T-helper 2 cell treated with Interferon-gamma antibody and Interleukin-4, amounts not matched to agents 100 ng/mL and 5 ng/mL, for 36 hours (primary cell): ENCODE measurements at regions not wholly inside any gene's neighbourhood (a gene's known extent, or its start where the extent isn't known, plus 50 kb on each side); places are given as distances from the start of the nearest gene placed in this dataset.

Source experiments
- intact Hi-C: fragments of 100-400 bp; cut with micrococcal nuclease; formaldehyde crosslinking; loops from one replicate; pipeline ENCODE4 v1.15.1; 2023

DNA sequence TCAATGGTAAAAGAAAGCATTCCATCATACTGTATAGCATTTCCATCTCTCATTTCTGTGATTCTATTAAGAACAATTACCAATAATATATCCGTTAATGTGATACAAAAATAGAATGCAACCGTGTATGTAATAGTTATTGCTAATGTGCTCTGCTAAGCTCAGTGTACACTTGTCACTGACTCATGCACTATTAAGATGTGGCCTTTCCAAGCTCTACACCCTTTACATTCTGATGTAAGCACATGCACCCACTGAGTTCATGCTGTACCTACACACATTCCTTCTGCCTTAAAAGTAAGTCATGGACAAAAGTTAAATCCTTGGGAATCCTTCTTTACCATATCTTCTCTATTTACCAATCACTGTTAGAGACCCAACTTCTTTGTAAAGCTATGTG lies 319.1 kb downstream of the ZSWIM6 start:
- intact Hi-C loops = loop anchor here (10.0 kb wide), 1 partner anchor 486 kb away; the partner anchor contains the start of gene SMIM15

DNA sequence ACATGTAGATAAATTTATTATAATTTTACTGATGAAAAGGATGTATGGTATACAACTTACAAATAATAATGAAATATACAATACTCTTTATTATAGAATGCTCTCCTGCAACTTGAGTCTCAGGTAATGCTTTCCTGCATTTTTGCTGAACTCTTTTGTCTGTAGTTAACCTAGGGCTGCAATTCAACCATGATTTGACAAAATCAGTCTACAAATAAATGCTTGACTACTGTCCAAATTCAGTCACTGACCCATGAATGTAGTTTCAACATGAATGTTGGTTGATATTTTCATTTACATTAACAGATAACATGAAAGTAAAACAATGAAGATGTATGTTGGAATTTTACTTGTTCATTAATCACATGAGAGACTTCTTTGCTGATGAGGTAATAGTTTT lies 320.9 kb downstream of the ZSWIM6 start:
- intact Hi-C loops = loop anchor here (10.0 kb wide), 1 partner anchor 488 kb away; the partner anchor contains the start of gene SMIM15

DNA sequence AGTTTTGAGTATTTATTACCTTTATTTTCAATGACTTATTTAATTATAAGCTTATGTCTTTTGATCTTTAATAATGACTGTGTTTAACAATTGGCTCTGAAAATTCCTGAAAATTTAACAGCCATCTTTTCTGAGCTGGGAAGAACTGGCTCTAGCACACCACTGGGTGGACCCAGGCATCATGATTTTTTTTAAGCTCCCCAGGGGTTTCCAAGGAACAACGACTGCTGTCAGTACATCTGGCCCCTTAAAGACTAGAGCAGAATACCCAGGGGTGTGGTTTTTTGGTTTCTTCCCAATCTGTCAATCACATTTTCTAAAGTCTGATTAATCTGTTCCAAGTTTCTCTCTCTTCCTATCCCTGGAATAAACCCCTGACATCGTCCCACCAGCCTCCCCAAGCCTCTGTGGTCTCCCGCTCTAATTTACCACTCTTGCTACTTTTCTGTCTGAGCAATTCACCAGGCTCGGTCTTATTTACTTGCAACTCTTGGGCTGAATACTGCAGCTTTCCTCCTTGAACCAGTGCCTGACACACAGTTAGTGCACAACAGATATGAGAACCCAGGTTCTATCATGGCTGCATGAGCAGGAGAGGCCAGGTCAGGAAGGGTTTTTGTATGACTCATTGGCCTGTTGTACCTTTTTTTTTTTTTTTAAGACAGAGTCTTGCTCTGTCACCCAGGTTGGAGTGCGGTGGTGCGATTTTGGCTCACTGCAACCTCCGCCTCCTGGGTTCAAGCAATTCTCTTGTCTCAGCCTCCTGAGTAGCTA lies 321.9 kb downstream of the ZSWIM6 start:
- intact Hi-C loops = loop anchor here (10.0 kb wide), 1 partner anchor 489 kb away; the partner anchor contains the start of gene SMIM15

DNA sequence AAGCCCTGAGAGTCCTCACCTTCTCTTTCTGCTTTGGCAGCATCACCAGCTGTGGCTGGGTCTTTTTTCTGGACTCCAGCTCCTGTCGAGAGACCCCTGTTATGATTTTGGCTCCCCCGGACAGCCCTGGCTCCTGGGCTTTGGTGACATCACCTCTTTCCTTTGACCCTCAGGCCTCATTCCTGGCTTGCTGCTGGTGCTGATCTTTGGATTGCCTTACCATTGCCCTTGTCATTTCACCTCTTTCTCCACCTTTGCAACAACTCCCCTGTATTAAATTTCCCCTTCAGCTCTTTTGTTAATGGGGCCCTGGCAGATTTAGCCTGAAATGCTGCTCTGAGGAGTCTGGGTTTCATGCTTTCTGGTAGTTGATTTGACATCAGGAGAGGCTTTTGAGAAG lies 322.8 kb downstream of the ZSWIM6 start:
- intact Hi-C loops = loop anchor here (5.0 to 10.0 kb wide), 2 partner anchors 490 to 973 kb away; partner anchors contain the start of gene SMIM15

DNA sequence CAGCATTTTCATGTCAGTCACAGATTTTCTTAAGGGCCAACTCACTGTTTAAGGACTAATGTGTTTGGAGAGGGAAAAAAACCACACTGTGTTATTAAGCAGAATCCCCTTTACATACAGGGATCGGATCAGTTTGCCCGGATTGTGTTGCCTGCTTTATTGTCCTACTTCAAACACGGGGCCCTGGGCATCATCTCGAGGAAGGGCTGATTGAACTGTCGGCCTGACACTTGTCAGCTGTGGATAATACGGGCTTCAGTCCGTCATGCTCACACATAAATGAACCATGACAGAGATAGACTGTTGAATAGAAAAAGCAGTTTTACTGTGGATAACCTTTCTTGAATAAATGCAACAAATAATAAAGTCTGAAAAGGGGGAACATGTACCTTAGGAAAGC lies 325.0 kb downstream of the ZSWIM6 start:
- intact Hi-C loops = loop anchor here (5.0 to 10.0 kb wide), 2 partner anchors 492 to 975 kb away; partner anchors contain the start of gene SMIM15

DNA sequence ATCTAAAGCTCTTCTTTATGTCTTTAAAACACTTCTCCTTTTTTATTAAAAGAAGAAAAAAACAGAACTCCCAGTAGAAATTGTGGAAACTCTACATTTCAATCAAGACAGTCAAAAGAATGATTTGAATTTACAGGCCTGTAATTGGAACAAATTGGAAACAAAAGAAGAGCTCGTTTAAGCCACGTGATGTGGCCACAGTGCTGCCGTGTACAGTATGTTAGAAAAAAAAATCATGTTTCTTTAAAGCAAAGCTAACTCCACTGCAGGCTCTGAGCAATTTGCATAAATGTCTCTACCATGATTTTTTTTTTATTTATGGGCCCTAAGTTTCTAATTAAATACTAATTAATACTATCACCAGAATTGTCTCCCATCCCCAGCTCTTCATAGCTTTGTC lies 325.6 kb downstream of the ZSWIM6 start:
- intact Hi-C loops = loop anchor here (1.0 to 10.0 kb wide), 5 partner anchors 327 to 975 kb away; partner anchors contain the start of gene SMIM15

DNA sequence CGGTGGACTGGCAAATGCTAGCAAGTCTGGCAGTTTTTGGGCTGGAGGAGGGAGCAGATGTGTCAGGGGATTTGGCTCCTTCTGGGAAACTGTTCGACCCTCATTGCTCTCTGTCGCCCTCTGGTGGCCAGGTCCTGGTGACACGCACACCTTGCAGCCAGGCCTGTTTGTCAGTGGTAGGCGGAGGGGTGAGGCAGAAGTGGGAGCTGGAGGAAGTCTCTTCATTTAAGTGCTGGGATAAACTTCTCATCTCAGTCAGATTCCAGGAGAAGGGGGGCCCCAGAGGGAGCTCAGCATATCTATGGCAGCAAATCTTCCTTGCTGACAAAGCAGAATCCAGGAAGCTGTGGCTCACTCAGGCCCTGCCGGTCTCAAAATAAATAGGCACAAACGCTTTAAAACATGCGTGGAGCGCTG lies 326.5 kb downstream of the ZSWIM6 start:
- intact Hi-C loops = loop anchor here (1.0 to 10.0 kb wide), 5 partner anchors 328 to 976 kb away; partner anchors contain the start of gene SMIM15

DNA sequence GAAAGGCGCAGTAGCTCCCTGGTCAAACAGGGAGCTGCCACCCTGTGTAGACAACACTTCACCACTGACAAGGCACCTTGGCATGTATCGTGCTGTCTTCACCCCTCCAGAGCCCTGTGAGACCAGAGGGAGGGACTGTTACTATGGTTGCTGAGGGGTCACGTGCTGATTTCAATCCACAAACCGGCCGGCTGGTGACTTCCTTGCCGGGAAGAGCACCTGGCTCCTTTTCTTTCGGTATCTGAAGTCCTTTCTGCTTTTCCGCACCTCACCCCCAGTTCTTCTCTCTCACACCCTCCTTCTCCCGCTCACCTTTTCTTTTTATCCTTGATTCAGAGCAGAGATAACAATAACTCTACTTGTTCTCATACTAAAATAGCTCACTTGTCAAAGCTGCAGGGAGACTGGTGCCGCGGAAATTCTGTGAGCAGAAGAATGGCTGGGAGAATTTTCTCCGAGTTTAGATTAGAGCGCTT lies 327.2 kb downstream of the ZSWIM6 start:
- intact Hi-C loops = loop anchor here (2.0 to 10.0 kb wide), 4 partner anchors 328 to 977 kb away; partner anchors contain the start of gene SMIM15

DNA sequence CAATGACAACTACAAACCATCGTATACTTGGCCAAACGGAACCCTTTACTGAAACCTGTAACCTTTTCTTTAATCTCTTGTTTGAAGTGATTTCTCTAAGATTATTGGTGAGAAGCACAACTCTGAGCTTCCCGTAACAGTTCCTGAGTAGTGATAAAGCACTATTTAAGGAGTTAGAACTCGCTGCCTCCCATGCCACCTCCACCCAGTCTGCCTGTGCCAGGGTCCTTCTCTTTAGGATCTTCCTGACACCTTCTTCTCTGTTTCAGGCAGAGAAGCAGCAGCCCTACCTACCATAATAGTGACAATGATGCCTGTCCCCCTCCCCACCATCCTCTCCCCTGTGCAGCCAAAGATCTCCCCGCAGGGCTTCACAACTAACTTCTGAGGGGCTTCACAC lies 330.6 kb downstream of the ZSWIM6 start:
- intact Hi-C loops = no loop called here

DNA sequence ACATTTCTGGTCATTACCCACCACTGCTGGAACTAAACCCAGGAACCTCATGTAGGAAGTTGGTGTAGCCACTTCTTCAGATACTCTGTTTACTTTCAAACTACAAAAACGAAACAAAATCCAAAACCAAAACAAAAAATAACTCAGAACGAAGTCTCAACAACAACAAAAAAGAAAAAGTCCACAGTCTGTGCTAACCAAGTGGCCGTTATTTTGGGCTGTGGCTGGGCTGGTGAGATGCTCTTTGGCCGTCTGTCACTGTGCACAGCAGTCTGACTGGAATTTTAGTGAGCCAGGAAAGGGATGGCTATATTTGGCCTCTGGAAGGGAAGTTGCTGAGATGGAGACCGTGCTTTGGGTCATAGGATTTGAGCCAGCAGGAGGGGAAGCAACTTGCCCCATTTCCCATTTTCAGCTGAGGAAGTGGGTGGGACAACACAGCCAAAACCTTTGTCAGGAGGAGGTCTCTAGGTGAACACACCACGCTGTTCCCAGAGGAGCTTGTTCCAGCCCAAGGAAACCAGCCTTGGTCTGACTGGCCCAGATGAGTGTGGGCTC lies 334.1 kb downstream of the ZSWIM6 start:
- intact Hi-C loops = no loop called here

DNA sequence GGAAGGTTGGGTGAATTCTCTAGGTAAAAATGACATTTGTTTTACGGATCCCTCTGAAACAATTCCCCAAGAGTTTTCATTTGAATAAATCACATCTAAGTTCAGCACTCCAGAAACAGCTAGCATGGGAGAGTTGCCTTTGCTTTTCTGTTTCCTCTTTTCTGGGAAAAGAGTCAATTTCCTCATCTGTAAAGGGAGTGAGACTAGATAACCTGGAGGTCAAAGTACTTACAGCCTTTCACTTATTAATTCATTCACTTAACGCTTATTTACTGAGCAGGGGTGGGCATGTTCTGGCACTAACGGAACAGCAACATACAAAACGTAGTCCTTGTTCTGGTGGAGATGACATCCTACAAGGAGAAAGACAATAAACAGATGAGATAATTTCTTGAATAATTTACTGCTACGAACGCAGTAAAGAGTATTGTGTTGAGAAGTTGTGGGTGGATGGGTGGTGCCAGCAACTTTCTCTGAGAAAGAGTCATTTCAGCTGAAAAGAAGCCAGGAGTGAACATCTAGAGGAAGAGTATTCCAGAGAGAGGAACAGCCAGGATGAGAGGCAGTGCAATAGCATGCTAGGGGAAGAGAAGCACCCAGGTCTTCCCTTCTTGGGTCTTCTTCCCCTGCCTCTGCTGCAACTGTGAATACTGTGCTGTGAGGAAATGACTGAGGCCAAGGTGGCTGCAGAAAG lies 335.6 kb downstream of the ZSWIM6 start:
- intact Hi-C loops = no loop called here

DNA sequence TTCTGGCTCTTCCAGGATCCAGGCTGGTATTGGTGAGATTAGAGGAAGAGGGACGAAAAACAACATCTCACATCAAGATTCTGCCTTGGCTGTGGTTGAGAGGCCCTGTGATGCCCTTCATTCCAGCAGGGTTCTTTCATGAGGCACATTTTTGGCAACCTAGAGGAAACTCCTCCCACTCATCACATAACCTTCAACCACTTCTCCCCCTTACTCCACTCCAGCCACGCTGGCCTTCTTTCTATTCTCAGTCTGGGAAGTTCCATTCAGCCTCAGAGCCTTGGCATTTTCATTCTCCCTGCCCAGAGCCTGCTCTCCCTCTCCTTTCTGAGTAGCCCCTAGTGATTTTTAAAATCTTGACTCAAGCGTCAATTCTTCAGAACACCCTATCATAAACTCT lies 337.5 kb downstream of the ZSWIM6 start:
- intact Hi-C loops = no loop called here

DNA sequence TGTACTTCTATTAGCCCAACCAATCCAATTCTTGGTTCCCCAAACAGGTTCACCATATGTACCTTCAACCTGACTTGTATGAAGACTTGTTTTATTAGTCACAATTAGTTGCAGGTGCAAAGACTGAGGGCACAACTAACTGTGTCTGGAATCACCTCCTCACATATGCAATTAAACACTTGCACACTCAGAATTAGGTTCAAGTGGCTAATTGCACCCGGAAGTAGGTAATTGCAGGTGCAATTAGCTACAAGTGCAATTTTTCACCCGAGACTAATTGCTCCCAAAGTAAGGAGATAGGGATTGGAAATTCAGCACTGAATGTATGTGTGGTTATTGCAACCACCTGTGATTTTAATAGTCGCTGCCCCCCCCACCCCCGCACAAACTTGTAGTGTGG lies 338.9 kb downstream of the ZSWIM6 start:
- intact Hi-C loops = no loop called here

DNA sequence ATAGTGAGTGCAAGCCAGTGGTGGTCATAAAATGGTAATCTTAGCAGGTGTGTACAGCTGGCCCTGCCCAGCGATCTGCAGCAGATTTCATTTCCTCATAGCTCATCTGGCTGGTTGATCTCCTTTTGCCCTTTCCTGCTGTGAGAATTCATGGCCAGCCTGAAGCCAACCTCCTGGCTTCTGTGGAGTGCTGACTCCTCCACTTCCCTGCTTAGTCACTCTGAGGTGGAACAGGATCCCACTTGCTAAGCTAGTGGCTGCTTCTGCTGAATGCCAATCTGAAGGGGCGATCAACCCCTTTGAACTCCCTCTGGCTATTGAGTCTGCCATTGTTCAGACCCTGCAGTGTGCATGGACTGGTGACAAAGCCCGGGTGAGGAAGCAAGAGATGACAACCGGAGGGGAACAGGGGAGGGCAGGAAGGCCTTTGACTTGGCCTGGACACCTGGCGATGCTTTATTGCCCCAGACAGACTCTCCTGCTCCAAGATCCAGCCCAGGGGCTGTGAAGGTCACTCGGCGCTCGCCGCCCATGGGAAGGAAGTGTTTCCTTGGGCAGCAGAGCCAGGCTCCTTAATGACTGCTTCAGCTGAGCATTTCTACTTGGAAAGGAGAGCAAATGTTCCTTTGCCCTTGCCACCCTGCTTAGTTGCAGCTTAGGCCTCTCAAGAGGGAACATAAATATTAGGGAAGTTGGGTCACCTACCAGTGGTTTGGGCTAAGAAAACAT lies 341.1 kb downstream of the ZSWIM6 start:
- intact Hi-C loops = no loop called here

DNA sequence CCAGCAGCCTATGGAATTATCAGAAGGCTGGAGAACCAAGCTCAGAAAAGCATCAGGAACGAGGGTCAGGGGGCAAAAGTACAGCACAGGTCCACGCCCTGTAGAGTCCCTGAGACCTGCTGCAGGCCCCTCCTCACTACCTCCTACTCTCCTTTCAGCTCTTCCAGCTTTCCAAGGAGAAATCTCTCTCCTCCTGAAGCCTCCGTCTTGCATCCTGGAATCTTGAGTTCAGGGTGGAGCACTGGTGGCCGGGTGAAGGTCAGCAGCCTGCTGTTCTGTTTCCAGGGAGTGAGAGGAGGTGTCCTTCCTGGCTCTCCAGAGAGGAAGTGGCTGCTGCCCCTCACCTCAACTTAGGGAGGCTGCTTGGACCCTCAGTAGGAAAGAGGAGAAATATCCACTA lies 342.3 kb downstream of the ZSWIM6 start:
- intact Hi-C loops = no loop called here

DNA sequence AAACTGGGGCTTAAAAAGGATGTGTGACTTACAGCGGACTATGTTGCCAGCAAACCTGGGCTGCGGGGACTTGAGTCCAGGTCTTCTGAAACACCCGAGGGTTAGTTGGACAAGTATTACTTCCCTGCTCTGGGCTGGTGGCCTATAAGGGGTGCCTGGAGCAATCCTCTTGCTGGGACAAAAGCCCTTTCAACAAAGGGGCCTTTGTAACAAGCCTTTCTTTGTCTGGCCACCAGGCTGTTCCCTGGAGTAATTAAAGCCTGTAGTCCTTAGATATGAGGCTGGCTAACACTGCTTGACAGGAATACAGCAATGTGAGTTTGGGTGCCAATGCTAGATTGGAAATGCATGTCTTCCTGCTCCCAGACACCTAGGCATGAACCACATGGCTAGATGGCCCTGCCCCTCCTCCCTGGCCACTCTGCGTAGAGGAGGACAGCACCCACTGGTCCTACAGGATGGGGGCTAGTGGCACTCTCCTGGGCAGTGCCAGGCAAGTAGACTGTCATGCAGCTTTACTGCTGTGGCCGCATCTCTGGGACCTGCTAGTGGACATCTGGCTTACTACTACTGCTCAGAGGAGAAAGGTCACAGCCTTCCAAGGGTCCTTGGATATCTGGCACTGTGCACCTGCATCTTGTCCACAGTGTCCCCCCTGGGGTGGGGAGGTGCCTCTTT lies 343.1 kb downstream of the ZSWIM6 start:
- intact Hi-C loops = no loop called here

DNA sequence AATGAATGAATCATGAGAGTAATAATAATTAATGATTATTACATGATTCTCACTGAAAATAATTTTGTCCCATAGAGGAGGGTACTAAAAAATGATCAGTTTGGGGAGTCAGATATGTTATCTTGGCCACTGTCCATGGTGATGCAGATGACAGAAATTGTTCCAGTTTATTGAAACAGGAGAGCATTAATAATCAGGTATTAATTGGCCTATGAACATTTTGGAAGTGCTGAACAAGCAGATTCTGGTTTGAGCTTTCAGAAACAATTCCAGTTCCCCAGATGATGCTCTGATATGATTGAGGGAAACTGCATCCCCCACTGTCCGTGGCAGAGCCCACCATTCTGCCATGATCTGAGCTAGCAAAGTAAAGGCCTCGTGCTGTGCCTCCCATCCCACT lies 345.2 kb downstream of the ZSWIM6 start:
- intact Hi-C loops = no loop called here

DNA sequence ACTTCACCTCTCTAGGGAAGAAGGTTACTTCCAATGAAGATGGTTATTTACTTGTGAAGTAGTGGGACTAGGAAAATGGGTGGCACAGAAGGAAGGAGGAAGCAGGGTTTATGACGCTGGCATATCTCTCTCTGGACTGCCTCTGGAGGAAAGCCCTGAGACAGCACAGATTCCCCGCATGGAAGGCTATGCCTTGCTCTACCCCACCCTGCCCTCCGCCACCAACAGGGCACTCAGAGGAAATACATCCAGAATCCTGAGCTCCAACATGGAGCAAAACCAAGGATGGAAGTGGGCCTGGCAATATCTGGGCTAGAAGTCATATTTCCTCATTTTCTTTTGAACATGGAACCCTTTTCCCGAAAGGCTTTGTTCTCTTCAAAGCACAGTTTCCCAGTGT lies 346.9 kb downstream of the ZSWIM6 start:
- intact Hi-C loops = no loop called here

DNA sequence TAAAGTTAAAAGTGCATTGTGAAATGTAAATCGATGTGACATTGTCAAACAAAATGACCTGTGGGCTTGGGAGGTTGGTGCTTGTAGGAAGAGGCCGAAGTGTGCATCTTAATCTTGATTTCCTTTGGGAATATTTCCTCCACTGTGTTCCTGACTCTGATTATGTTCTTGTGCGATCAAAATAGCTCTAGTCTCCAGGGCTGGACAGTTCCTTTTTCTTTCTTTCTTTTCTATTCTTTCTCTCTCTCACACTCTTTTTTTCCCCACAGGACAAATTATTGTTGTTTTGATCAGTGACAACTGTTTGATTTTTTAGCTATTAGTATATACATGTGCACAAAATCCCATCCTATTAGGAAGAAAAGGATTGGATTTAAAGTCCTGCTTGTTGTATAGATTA lies 347.5 kb downstream of the ZSWIM6 start:
- intact Hi-C loops = no loop called here

DNA sequence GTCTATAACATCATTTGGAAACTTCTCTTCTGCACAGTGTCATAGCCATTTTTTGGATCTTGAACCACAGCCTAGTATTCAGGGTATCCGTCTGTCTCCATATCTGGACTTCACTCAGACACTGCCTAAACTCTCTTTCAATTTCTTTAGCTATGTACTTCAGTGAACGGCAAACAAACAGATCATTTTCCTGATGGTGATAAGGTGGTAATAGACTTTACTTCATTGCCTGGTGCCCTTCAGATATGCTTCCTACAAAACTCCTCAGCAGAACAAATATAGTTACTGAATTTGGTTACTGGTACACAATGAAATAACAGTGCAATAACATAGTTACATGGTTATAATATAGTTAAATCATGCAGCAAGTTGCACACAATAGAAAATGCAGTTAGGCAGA lies 348.2 kb downstream of the ZSWIM6 start:
- intact Hi-C loops = no loop called here

DNA sequence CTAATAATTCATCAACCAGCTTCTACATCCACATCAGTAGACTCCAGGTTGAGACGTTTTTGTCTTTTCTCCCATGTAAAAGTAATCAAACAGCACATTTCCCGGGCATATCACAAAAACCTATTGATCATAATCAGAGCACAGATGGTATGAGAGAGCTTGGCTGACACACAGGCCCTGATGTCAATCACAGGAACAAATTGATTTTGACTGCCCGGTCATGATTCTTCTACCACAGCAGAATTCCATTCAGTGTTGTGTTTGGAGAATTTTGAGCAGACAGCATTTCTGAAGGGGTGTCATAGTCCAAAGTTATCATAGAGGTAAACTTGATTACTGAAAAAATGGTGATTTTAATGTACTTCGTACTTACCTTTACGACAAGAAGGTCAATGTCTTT lies 351.1 kb downstream of the ZSWIM6 start:
- intact Hi-C loops = no loop called here
